ENCODE measurements at regions not wholly inside any gene's neighbourhood (a gene's known extent, or its start where the extent isn't known, plus 50 kb on each side); places are given as distances from the start of the nearest gene placed in this dataset.
"Not testable (repeated sequence)": the region's sequence is repeated elsewhere in the genome, so short reads cannot be mapped to it uniquely, and the experiment has no call there.

- no peak for DNase-seq
Observed at GRCh38 chr16:35585411-35585810, 2126.0 kb downstream of the TP53TG3F start.

GRCh38 chr16:35590913-35591312 lies 2131.5 kb downstream of the TP53TG3F start:
- DNase-seq: peak; percentile 12 to 24

GRCh38 chr16:35596467-35596866 lies 2137.1 kb downstream of the TP53TG3F start:
- no peak for DNase-seq

GRCh38 chr16:35598696-35599332 lies 2139.4 kb downstream of the TP53TG3F start:
- peak in 1 of 2 experiments; percentile 6 for DNase-seq

- no peak for DNase-seq
Observed at GRCh38 chr16:35599429-35600160, 2140.2 kb downstream of the TP53TG3F start.

GRCh38 chr16:35600161-35600555 lies 2140.7 kb downstream of the TP53TG3F start:
- not testable (repeated sequence) for DNase-seq

GRCh38 chr16:35602116-35602515 lies 2142.7 kb downstream of the TP53TG3F start:
- no peak for DNase-seq

- not testable (repeated sequence) for DNase-seq
Observed at GRCh38 chr16:35603371-35603770, 2144.0 kb downstream of the TP53TG3F start.

- no peak for DNase-seq
Observed at GRCh38 chr16:35605921-35606320, 2146.5 kb downstream of the TP53TG3F start.

GRCh38 chr16:35614883-35615282 lies 2155.5 kb downstream of the TP53TG3F start:
- peak in 1 of 2 experiments; percentile 4 for DNase-seq

GRCh38 chr16:35619176-35619575 lies 2159.8 kb downstream of the TP53TG3F start:
- DNase-seq: not testable (repeated sequence)

GRCh38 chr16:35626041-35626440 lies 2166.6 kb downstream of the TP53TG3F start:
- no peak for DNase-seq

- DNase-seq: no peak
Observed at GRCh38 chr16:35628976-35629375, 2169.6 kb downstream of the TP53TG3F start.

GRCh38 chr16:35631261-35631945 lies 2172.0 kb downstream of the TP53TG3F start:
- no peak for DNase-seq

GRCh38 chr16:35636480-35637230 lies 2177.2 kb downstream of the TP53TG3F start:
- no peak for DNase-seq

GRCh38 chr16:35637683-35638082 lies 2178.3 kb downstream of the TP53TG3F start:
- DNase-seq: no peak

- DNase-seq: no peak
Observed at GRCh38 chr16:35639233-35640205, 2180.1 kb downstream of the TP53TG3F start.

GRCh38 chr16:35642322-35642835 lies 2183.0 kb downstream of the TP53TG3F start:
- no peak for DNase-seq

- DNase-seq: no peak
Observed at GRCh38 chr16:35651841-35652240, 2192.4 kb downstream of the TP53TG3F start.

- DNase-seq: no peak
Observed at GRCh38 chr16:35664091-35664693, 2204.8 kb downstream of the TP53TG3F start.

GRCh38 chr16:35685085-35685484 lies 2225.7 kb downstream of the TP53TG3F start:
- no peak for DNase-seq

Measured in SW 1271 (cell line).